ENCODE measurements at regions not wholly inside any gene's neighbourhood (a gene's known extent, or its start where the extent isn't known, plus 50 kb on each side); places are given as distances from the start of the nearest gene placed in this dataset.

GRCh38 chr3:193910310-193910709, 225.6 kb upstream of the HES1 start:
- no peak for TF ChIP-seq CTCF (IDR thresholded peaks at IDR 0.05)
- no peak for TF ChIP-seq POLR2A (IDR thresholded peaks at IDR 0.05)
